DND-41 (cell line): ENCODE measurements at regions not wholly inside any gene's neighbourhood (a gene's known extent, or its start where the extent isn't known, plus 50 kb on each side); places are given as distances from the start of the nearest gene placed in this dataset.

Experiments used
- ATAC-seq: fragments of 200-7000 bp; cut with Tn5 transposase; 3 replicates; pipeline ENCODE4 v1.9.1; 2021; ENCODE audit warnings: low read depth; ENCODE audit not compliant: insufficient read depth
- DNase-seq: peaks from one replicate; pipeline ENCODE4 v3.0.0-alpha.2; 2020
- H2AFZ ChIP-seq: 2 replicates; pipeline ENCODE4 v1.6.0; 2012; ENCODE audit warnings: low read depth, low read length
- H3K27ac ChIP-seq: 2 replicates; pipeline ENCODE4 v1.5.1; 2012; ENCODE audit warnings: low read length, inconsistent platforms
- H3K27me3 ChIP-seq: fragments of 200-600 bp; sonication (generic); 2 replicates; pipeline ENCODE4 v1.6.0; 2012; ENCODE audit warnings: low read length, mild to moderate bottlenecking, inconsistent platforms; ENCODE audit not compliant: insufficient read depth, poor library complexity
- H3K36me3 ChIP-seq: 2 replicates; pipeline ENCODE4 v1.5.1; 2012; ENCODE audit warnings: low read length, inconsistent platforms; ENCODE audit not compliant: insufficient read depth
- H3K4me1 ChIP-seq: 2 replicates; pipeline ENCODE4 v1.5.1; 2012; ENCODE audit warnings: mild to moderate bottlenecking, low read length; ENCODE audit not compliant: insufficient read depth
- H3K4me2 ChIP-seq: 2 replicates; pipeline ENCODE4 v1.6.0; 2012; ENCODE audit warnings: mild to moderate bottlenecking, moderate library complexity, low read length, inconsistent platforms; ENCODE audit not compliant: insufficient read depth
- H3K4me3 ChIP-seq, 2 experiments: fragments of 200-600 bp in 1 of 2; shearing (Covaris generic) in 1 of 2; 2 replicates each; pipeline ENCODE4 v1.5.1; 2012 to 2016; ENCODE audit warnings: inconsistent platforms in 2 of 2, low read length in 2 of 2, mild to moderate bottlenecking in 2 of 2, low read depth in 1 of 2, moderate library complexity in 1 of 2
- H3K79me2 ChIP-seq: 2 replicates; pipeline ENCODE4 v1.6.0; 2012; ENCODE audit warnings: low read length, inconsistent platforms; ENCODE audit not compliant: insufficient read depth
- H3K9ac ChIP-seq: 2 replicates; pipeline ENCODE4 v1.6.0; 2012; ENCODE audit warnings: low read depth, mild to moderate bottlenecking, inconsistent platforms, low read length, moderate library complexity
- H3K9me3 ChIP-seq: 2 replicates; pipeline ENCODE4 v1.5.1; 2012; ENCODE audit warnings: low read length, moderate library complexity, mild to moderate bottlenecking, inconsistent platforms; ENCODE audit not compliant: insufficient read depth, severe bottlenecking
- H4K20me1 ChIP-seq: 2 replicates; pipeline ENCODE4 v1.6.0; 2012; ENCODE audit warnings: low read length; ENCODE audit not compliant: insufficient read depth
- CTCF ChIP-seq: IDR thresholded peaks from 2 replicates; pipeline ENCODE4 v1.5.1; 2012; ENCODE audit warnings: borderline replicate concordance, low read length, moderate library complexity, mild to moderate bottlenecking; ENCODE audit not compliant: poor library complexity, severe bottlenecking; ENCODE audit errors: extremely low read depth
- EZH2 ChIP-seq: IDR thresholded peaks from 3 replicates; pipeline ENCODE4 v1.6.1; 2012; ENCODE audit warnings: borderline replicate concordance, low read depth, mild to moderate bottlenecking, moderate library complexity, low read length, inconsistent platforms; ENCODE audit not compliant: severe bottlenecking

- ATAC-seq (no peak), DNase-seq (no peak)
- no peaks in the 10 kb centered on the region for H3K27me3 ChIP-seq
- no peak overlapping the region for H3K27ac ChIP-seq
- TF ChIP-seq CTCF (no peak), EZH2 (no peak)
- no peak overlapping the region for H2AFZ ChIP-seq
- H3K4me3 ChIP-seq = no peak overlapping the region
- no peaks in the 10 kb centered on the region for H3K9me3 ChIP-seq
- H4K20me1 ChIP-seq = no peaks in the 10 kb centered on the region
- H3K9ac ChIP-seq = no peak overlapping the region
- no peaks in the 10 kb centered on the region for H3K79me2 ChIP-seq
- H3K36me3 ChIP-seq = no peaks in the 10 kb centered on the region
- no peaks in the 10 kb centered on the region for H3K4me1 ChIP-seq
- no peak overlapping the region for H3K4me2 ChIP-seq
These were observed 436.6 kb downstream of the DTWD2 start for GRCh38 chr5:118551716-118552115.

GRCh38 chr5:118551031-118551430, 437.3 kb downstream of the DTWD2 start:
- no peak for TF ChIP-seq CTCF
- TF ChIP-seq EZH2 = no peak
- no peak for ATAC-seq

GRCh38 chr5:118548761-118549720, 439.3 kb downstream of the DTWD2 start:
- no peaks in the 10 kb centered on the region for H3K79me2 ChIP-seq
- H4K20me1 ChIP-seq = no peaks in the 10 kb centered on the region
- ATAC-seq (no peak), DNase-seq (no peak)
- no peaks in the 10 kb centered on the region for H3K36me3 ChIP-seq
- no peak overlapping the region for H3K4me2 ChIP-seq
- no peak for TF ChIP-seq EZH2
- no peak for TF ChIP-seq CTCF
- no peak overlapping the region for H3K4me3 ChIP-seq
- H2AFZ ChIP-seq = no peak overlapping the region
- no peak overlapping the region for H3K9ac ChIP-seq
- H3K27ac ChIP-seq = no peak overlapping the region
- H3K27me3 ChIP-seq = no peaks in the 10 kb centered on the region
- no peaks in the 10 kb centered on the region for H3K9me3 ChIP-seq
- no peaks in the 10 kb centered on the region for H3K4me1 ChIP-seq

More at GRCh38 chr5:118551031-118551430, 437.3 kb downstream of the DTWD2 start:
- Histone ChIP-seq H3K4me2 (no peak overlapping the region), H3K27me3 (no peaks in the 10 kb centered on the region), H2AFZ (no peak overlapping the region), H4K20me1 (no peaks in the 10 kb centered on the region), H3K9me3 (no peaks in the 10 kb centered on the region), H3K27ac (no peak overlapping the region), H3K36me3 (no peaks in the 10 kb centered on the region), H3K79me2 (no peaks in the 10 kb centered on the region), H3K4me3 (no peak overlapping the region), H3K4me1 (no peaks in the 10 kb centered on the region), H3K9ac (no peak overlapping the region)
- DNase-seq = no peak
